Spinal cord (tissue), 9 donors: ENCODE measurements at regions not wholly inside any gene's neighbourhood (a gene's known extent, or its start where the extent isn't known, plus 50 kb on each side); places are given as distances from the start of the nearest gene placed in this dataset.
"Not testable (repeated sequence)": the region's sequence is repeated elsewhere in the genome, so short reads cannot be mapped to it uniquely, and the experiment has no call there.

Source experiments
- DNase-seq, 6 donors: peaks; one replicate each; pipeline versions ENCODE4 v3.0.0 to v3.0.0-alpha.2; 2013 to 2015; ENCODE audit warnings: low spot score in 6 of 6, low read depth in 4 of 6
- H3K27ac ChIP-seq: one replicate; pipeline ENCODE4 v1.5.1; 2013; ENCODE audit warnings: low read depth, low read length, control low read depth
- H3K27me3 ChIP-seq: one replicate; pipeline ENCODE4 v1.6.1; 2013; ENCODE audit warnings: low read length; ENCODE audit not compliant: control insufficient read depth, insufficient read depth
- H3K36me3 ChIP-seq: one replicate; pipeline ENCODE4 v1.6.1; 2013; ENCODE audit warnings: low read length; ENCODE audit not compliant: control insufficient read depth, insufficient read depth
- H3K4me1 ChIP-seq: one replicate; pipeline ENCODE4 v1.6.1; 2013; ENCODE audit warnings: low read length; ENCODE audit not compliant: control insufficient read depth, insufficient read depth
- H3K4me3 ChIP-seq: one replicate; pipeline ENCODE4 v1.5.1; 2013; ENCODE audit warnings: low read depth, low read length, control low read depth
- H3K9me3 ChIP-seq: one replicate; pipeline ENCODE4 v1.6.1; 2013; ENCODE audit warnings: low read length; ENCODE audit not compliant: control insufficient read depth, insufficient read depth
- WGBS: methylation state at CpG from one replicate; pipeline ENCODE4 v1.1.5; 2013; ENCODE audit warnings: missing lambda C conversion rate; ENCODE audit not compliant: insufficient coverage; 5-methylcytosine and 5-hydroxymethylcytosine counted together
- donor health status: healthy.

GRCh38 chr6:138666636-138667035 is 106.9 kb upstream of the CCDC28A start:
- H3K27me3 ChIP-seq: no peaks in the 10 kb centered on the region
- no peaks in the 10 kb centered on the region for H3K4me1 ChIP-seq
- 100% methylated on average over 1 of the region's 6 CpGs for WGBS
- no peak overlapping the region for H3K4me3 ChIP-seq
- DNase-seq: no peak
- no peaks in the 10 kb centered on the region for H3K36me3 ChIP-seq
- no peak overlapping the region for H3K27ac ChIP-seq
- H3K9me3 ChIP-seq: no peaks in the 10 kb centered on the region

- no peaks in the 10 kb centered on the region for H3K9me3 ChIP-seq
- no peaks in the 10 kb centered on the region for H3K36me3 ChIP-seq
- H3K4me3 ChIP-seq: no peak overlapping the region
- WGBS: no CpG with 5 or more reads among the region's 1 CpG
- no peak for DNase-seq
- no peaks in the 10 kb centered on the region for H3K4me1 ChIP-seq
- no peak overlapping the region for H3K27ac ChIP-seq
- no peaks in the 10 kb centered on the region for H3K27me3 ChIP-seq
Observed at GRCh38 chr6:138667408-138667807, 106.2 kb upstream of the CCDC28A start.

- Histone ChIP-seq H3K4me3 (no peak overlapping the region), H3K9me3 (no peaks in the 10 kb centered on the region), H3K27me3 (no peaks in the 10 kb centered on the region), H3K27ac (no peak overlapping the region), H3K4me1 (no peaks in the 10 kb centered on the region), H3K36me3 (no peaks in the 10 kb centered on the region)
- DNase-seq: no peak
- WGBS: 96% methylated on average over 3 of the region's 4 CpGs
Observed at GRCh38 chr6:138671351-138671750, 102.2 kb upstream of the CCDC28A start.

GRCh38 chr6:138673346-138674014 is 100.1 kb upstream of the CCDC28A start:
- Histone ChIP-seq H3K4me3 (no peak overlapping the region), H3K27ac (no peak overlapping the region), H3K36me3 (no peaks in the 10 kb centered on the region), H3K27me3 (no peaks in the 10 kb centered on the region), H3K9me3 (no peaks in the 10 kb centered on the region), H3K4me1 (no peaks in the 10 kb centered on the region)
- DNase-seq: no peak
- WGBS: no CpG with 5 or more reads among the region's 2 CpGs

GRCh38 chr6:138674444-138674843 is 99.1 kb upstream of the CCDC28A start:
- DNase-seq, H3K27ac ChIP-seq, H3K4me1 ChIP-seq, H3K4me3 ChIP-seq, H3K36me3 ChIP-seq, H3K27me3 ChIP-seq, H3K9me3 ChIP-seq: not testable (repeated sequence)
- WGBS: 100% methylated on average over 3 of the region's 4 CpGs

- WGBS: 63% methylated on average over 5 of the region's 6 CpGs
- no peaks in the 10 kb centered on the region for H3K36me3 ChIP-seq
Observed at GRCh38 chr6:138677538-138677937, 96.0 kb upstream of the CCDC28A start.

GRCh38 chr6:138678168-138678567 is 95.4 kb upstream of the CCDC28A start:
- Histone ChIP-seq H3K9me3 (no peaks in the 10 kb centered on the region), H3K36me3 (no peaks in the 10 kb centered on the region), H3K27me3 (no peaks in the 10 kb centered on the region), H3K4me3 (no peak overlapping the region), H3K4me1 (peaks cover 3% of the 10 kb centered on the region), H3K27ac (no peak overlapping the region)
- no peak for DNase-seq

More at GRCh38 chr6:138677538-138677937, 96.0 kb upstream of the CCDC28A start:
- H3K4me1 ChIP-seq: peaks cover under 1% of the 10 kb centered on the region
- no peaks in the 10 kb centered on the region for H3K27me3 ChIP-seq
- H3K9me3 ChIP-seq: no peaks in the 10 kb centered on the region
- no peak overlapping the region for H3K27ac ChIP-seq
- no peak for DNase-seq
- H3K4me3 ChIP-seq: no peak overlapping the region

- no peak overlapping the region for H3K4me3 ChIP-seq
- 51% methylated on average over 3 of the region's 4 CpGs for WGBS
- no peaks in the 10 kb centered on the region for H3K9me3 ChIP-seq
- no peak for DNase-seq
- H3K27ac ChIP-seq: no peak overlapping the region
- peaks cover 3% of the 10 kb centered on the region for H3K4me1 ChIP-seq
- no peaks in the 10 kb centered on the region for H3K36me3 ChIP-seq
- no peaks in the 10 kb centered on the region for H3K27me3 ChIP-seq
Observed at GRCh38 chr6:138680085-138680484, 93.5 kb upstream of the CCDC28A start.

GRCh38 chr6:138681627-138682026 is 91.9 kb upstream of the CCDC28A start:
- Histone ChIP-seq H3K4me3 (no peak overlapping the region), H3K36me3 (no peaks in the 10 kb centered on the region), H3K27ac (no peak overlapping the region), H3K9me3 (no peaks in the 10 kb centered on the region), H3K4me1 (peaks cover 3% of the 10 kb centered on the region), H3K27me3 (no peaks in the 10 kb centered on the region)
- 100% methylated on average over 1 of the region's 4 CpGs for WGBS
- no peak for DNase-seq

GRCh38 chr6:138682704-138683527 is 90.7 kb upstream of the CCDC28A start:
- 81% methylated on average over 22 of the region's 26 CpGs for WGBS
- DNase-seq: peak in 1 of 6 donors; percentile 66

More at GRCh38 chr6:138682704-138683527, 90.7 kb upstream of the CCDC28A start:
- Histone ChIP-seq H3K36me3 (no peaks in the 10 kb centered on the region), H3K27me3 (no peaks in the 10 kb centered on the region), H3K4me1 (peaks cover 3% of the 10 kb centered on the region), H3K4me3 (no peak overlapping the region), H3K27ac (no peak overlapping the region), H3K9me3 (no peaks in the 10 kb centered on the region)
